GM12892 (cell line): ENCODE measurements at regions not wholly inside any gene's neighbourhood (a gene's known extent, or its start where the extent isn't known, plus 50 kb on each side); places are given as distances from the start of the nearest gene placed in this dataset.

ENCODE experiments used
- POLR2A ChIP-seq: IDR thresholded peaks from 2 replicates; pipeline ENCODE4 v1.6.1; 2011; ENCODE audit warnings: low read depth, low read length, control low read depth
- POLR2AphosphoS5 ChIP-seq: IDR thresholded peaks from 2 replicates; pipeline ENCODE4 v1.6.1; 2011; ENCODE audit warnings: low read depth, low read length, control low read depth
- TAF1 ChIP-seq: IDR thresholded peaks from 2 replicates; pipeline ENCODE4 v1.6.1; 2011; ENCODE audit warnings: low read depth, mild to moderate bottlenecking, control low read depth, low read length, borderline replicate concordance

GRCh38 chr2:175500255-175500654 lies 318.7 kb upstream of the ATP5MC3 start:
- no peak for TF ChIP-seq TAF1
- TF ChIP-seq POLR2A = no peak
- no peak for TF ChIP-seq POLR2AphosphoS5
